Keratinocyte (primary cell): ENCODE measurements at regions not wholly inside any gene's neighbourhood (a gene's known extent, or its start where the extent isn't known, plus 50 kb on each side); places are given as distances from the start of the nearest gene placed in this dataset.

Experiments
- CTCF ChIP-seq, 3 experiments: IDR thresholded peaks in 1 of 3; conservative IDR thresholded peaks in 1 of 3; optimal IDR thresholded peaks in 1 of 3; 2 replicates in 2 of 3; 3 replicates in 1 of 3; pipeline versions ENCODE3 to v1.5.1; 2011; ENCODE audit warnings: low read length in 3 of 3, mild to moderate bottlenecking in 3 of 3, moderate library complexity in 2 of 3, control low read depth in 1 of 3, inconsistent platforms in 1 of 3; ENCODE audit not compliant: insufficient read depth in 2 of 3; ENCODE audit errors: extremely low read depth in 1 of 3
- EZH2 ChIP-seq: IDR thresholded peaks from one replicate; pipeline ENCODE4 v1.6.1; 2012; ENCODE audit warnings: inconsistent platforms, mild to moderate bottlenecking, low read length, moderate library complexity

- TF ChIP-seq CTCF (optimal IDR thresholded peaks at IDR 0.05 in 1 of 3, IDR thresholded peaks at IDR 0.05 in 1 of 3, conservative IDR thresholded peaks at IDR 0.05 in 1 of 3; ENCODE audit: extremely low read depth in 1 of 3, insufficient read depth in 2 of 3, low read length in 3 of 3) (no peak), EZH2 (no peak)
Observed at GRCh38 chr5:63262185-63262981, 683.8 kb downstream of the LRRC70 start.
